Neural progenitor cell (in vitro differentiated cells): ENCODE measurements at regions not wholly inside any gene's neighbourhood (a gene's known extent, or its start where the extent isn't known, plus 50 kb on each side); places are given as distances from the start of the nearest gene placed in this dataset.
"Not testable (repeated sequence)": the region's sequence is repeated elsewhere in the genome, so short reads cannot be mapped to it uniquely, and the experiment has no call there.

Experiments used
- DNase-seq: peaks from one replicate; pipeline ENCODE4 v3.0.0-alpha.2; 2016; ENCODE audit warnings: low spot score
- H2AFZ ChIP-seq: fragments of 200-600 bp; sonication (generic); replicated peaks from 2 replicates; pipeline ENCODE4 v1.6.1; 2016; ENCODE audit warnings: antibody characterized with exemption
- H3F3A ChIP-seq: fragments of 200-600 bp; sonication (generic); 2 replicates; pipeline ENCODE4 v1.6.1; 2016; ENCODE audit warnings: antibody characterized with exemption, low read depth
- H3K27ac ChIP-seq: fragments of 200-600 bp; sonication (generic); 2 replicates; pipeline ENCODE4 v1.5.1; 2016; ENCODE audit warnings: mild to moderate bottlenecking
- H3K27me3 ChIP-seq: fragments of 200-600 bp; sonication (generic); 2 replicates; pipeline ENCODE4 v1.6.1; 2016; ENCODE audit warnings: mild to moderate bottlenecking, moderate library complexity
- H3K36me3 ChIP-seq: fragments of 200-600 bp; sonication (generic); 2 replicates; pipeline ENCODE4 v1.5.1; 2016
- H3K4me1 ChIP-seq: fragments of 200-600 bp; sonication (generic); 2 replicates; pipeline ENCODE4 v1.6.1; 2016; ENCODE audit warnings: mixed run types
- H3K4me2 ChIP-seq: fragments of 200-600 bp; sonication (generic); 2 replicates; pipeline ENCODE4 v1.6.1; 2016
- H3K4me3 ChIP-seq: fragments of 200-600 bp; sonication (generic); 2 replicates; pipeline ENCODE4 v1.5.1; 2016
- H3K79me2 ChIP-seq: fragments of 200-600 bp; sonication (generic); 2 replicates; pipeline ENCODE4 v1.6.1; 2016; ENCODE audit warnings: low read depth
- H3K9ac ChIP-seq: fragments of 200-600 bp; sonication (generic); 2 replicates; pipeline ENCODE4 v1.6.1; 2016
- H3K9me3 ChIP-seq: fragments of 200-600 bp; sonication (generic); 2 replicates; pipeline ENCODE4 v1.5.1; 2016; ENCODE audit warnings: low read depth
- H4K20me1 ChIP-seq: fragments of 200-600 bp; sonication (generic); 2 replicates; pipeline ENCODE4 v1.6.1; 2016; ENCODE audit warnings: low read depth
- H3K27ac Mint-ChIP-seq: 3 replicates; pipeline ENCODE4 v1.8.0; 2021; ENCODE audit warnings: mixed read lengths
- H3K27me3 Mint-ChIP-seq: 2 replicates; pipeline ENCODE4 v1.8.0; 2022; ENCODE audit warnings: low read depth, mild to moderate bottlenecking, inconsistent platforms, moderate library complexity, mixed read lengths; ENCODE audit not compliant: insufficient read depth
- H3K36me3 Mint-ChIP-seq: 3 replicates; pipeline ENCODE4 v1.8.0; 2021; ENCODE audit warnings: mixed read lengths
- H3K4me1 Mint-ChIP-seq: 3 replicates; pipeline ENCODE4 v1.8.0; 2021; ENCODE audit warnings: mixed read lengths
- H3K4me3 Mint-ChIP-seq: 3 replicates; pipeline ENCODE4 v1.8.0; 2021; ENCODE audit warnings: mild to moderate bottlenecking, moderate library complexity, mixed read lengths
- H3K9me3 Mint-ChIP-seq: 3 replicates; pipeline ENCODE4 v1.8.0; 2020; ENCODE audit warnings: mixed read lengths
- EZH2 ChIP-seq: fragments of 200-600 bp; sonication (generic); IDR thresholded peaks from 2 replicates; pipeline ENCODE4 v1.6.1; 2017; ENCODE audit warnings: antibody characterized with exemption, mild to moderate bottlenecking, moderate library complexity
- EZH2phosphoT487 ChIP-seq: fragments of 200-600 bp; sonication (generic); IDR thresholded peaks from 2 replicates; pipeline ENCODE4 v1.6.1; 2017; ENCODE audit warnings: antibody characterized with exemption
- TF ChIP-seq, protein P1 (sequence below): fragments of 200-600 bp; sonication (generic); IDR thresholded peaks from 2 replicates; pipeline ENCODE4 v1.5.1; 2017; ENCODE audit warnings: antibody characterized with exemption, mild to moderate bottlenecking

DNA sequence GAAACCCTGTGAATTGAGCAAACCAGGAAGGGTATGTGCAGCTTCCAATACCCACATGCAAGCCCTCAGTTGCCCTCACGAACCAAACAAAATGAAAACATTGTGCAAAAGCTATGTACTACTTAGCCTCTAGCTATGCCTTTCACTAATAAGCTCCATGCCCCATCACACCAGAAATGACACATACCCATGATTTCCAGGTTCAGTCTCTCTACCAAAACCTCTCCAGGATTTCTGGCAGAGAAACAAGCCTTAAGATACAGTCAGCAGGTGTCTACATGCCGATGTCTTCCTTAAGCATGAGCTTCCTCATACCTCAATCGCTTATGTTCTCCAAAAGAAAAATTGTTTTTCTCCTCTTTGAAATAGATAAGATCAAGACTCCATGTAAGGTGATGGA lies 527.8 kb upstream of the AUTS2 start:
- Histone ChIP-seq H3K27me3 (no peaks in the 10 kb centered on the region), H3K9me3 (no peaks in the 10 kb centered on the region), H3K79me2 (no peaks in the 10 kb centered on the region), H3F3A (no peaks in the 10 kb centered on the region), H3K36me3 (no peaks in the 10 kb centered on the region), H3K4me2 (no peak overlapping the region), H3K4me1 (no peaks in the 10 kb centered on the region), H4K20me1 (no peaks in the 10 kb centered on the region), H3K9ac (no peak overlapping the region), H3K27ac (no peak overlapping the region), H3K4me3 (no peak overlapping the region), H2AFZ (no peak overlapping the region)
- Mint-ChIP-seq H3K36me3 (peaks cover 2% of the 10 kb centered on the region), H3K4me1 (no peaks in the 10 kb centered on the region), H3K27ac (no peak overlapping the region), H3K4me3 (no peak overlapping the region), H3K9me3 (peaks cover 34% of the 10 kb centered on the region), H3K27me3 (peaks cover 3% of the 10 kb centered on the region)
- TF ChIP-seq, protein P1, sequence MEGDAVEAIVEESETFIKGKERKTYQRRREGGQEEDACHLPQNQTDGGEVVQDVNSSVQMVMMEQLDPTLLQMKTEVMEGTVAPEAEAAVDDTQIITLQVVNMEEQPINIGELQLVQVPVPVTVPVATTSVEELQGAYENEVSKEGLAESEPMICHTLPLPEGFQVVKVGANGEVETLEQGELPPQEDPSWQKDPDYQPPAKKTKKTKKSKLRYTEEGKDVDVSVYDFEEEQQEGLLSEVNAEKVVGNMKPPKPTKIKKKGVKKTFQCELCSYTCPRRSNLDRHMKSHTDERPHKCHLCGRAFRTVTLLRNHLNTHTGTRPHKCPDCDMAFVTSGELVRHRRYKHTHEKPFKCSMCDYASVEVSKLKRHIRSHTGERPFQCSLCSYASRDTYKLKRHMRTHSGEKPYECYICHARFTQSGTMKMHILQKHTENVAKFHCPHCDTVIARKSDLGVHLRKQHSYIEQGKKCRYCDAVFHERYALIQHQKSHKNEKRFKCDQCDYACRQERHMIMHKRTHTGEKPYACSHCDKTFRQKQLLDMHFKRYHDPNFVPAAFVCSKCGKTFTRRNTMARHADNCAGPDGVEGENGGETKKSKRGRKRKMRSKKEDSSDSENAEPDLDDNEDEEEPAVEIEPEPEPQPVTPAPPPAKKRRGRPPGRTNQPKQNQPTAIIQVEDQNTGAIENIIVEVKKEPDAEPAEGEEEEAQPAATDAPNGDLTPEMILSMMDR: no peak
- no peak for DNase-seq

DNA sequence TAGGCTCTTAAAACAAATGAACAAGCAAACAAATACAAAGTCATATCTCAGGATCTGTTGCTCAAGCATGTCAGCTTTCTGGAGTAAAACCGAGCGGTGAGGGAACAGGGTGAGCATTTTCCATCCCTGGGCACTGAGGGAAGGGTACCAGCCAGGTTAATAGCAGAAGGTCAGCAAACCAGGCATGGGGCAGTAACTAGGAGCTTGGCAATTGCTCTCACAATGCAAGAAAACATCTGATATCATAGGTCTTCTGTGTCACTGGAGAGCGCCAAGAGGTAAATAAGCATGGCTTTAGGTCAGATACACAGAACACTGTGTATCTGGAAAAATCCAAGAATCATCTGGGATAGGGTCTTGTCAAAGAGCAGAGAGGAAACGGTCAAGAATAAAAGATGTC lies 521.7 kb upstream of the AUTS2 start:
- peaks cover 4% of the 10 kb centered on the region for H3K4me1 Mint-ChIP-seq
- Histone ChIP-seq H3K4me1 (no peaks in the 10 kb centered on the region), H3K9me3 (no peaks in the 10 kb centered on the region), H3K79me2 (no peaks in the 10 kb centered on the region), H4K20me1 (no peaks in the 10 kb centered on the region), H2AFZ (no peak overlapping the region), H3K4me3 (no peak overlapping the region), H3K4me2 (no peak overlapping the region), H3F3A (no peaks in the 10 kb centered on the region), H3K36me3 (no peaks in the 10 kb centered on the region), H3K27me3 (no peaks in the 10 kb centered on the region), H3K27ac (no peak overlapping the region), H3K9ac (no peak overlapping the region)
- DNase-seq: no peak
- peaks cover 3% of the 10 kb centered on the region for H3K27me3 Mint-ChIP-seq
- peaks cover 9% of the 10 kb centered on the region for H3K9me3 Mint-ChIP-seq
- H3K27ac Mint-ChIP-seq: no peak overlapping the region
- peaks cover 2% of the 10 kb centered on the region for H3K36me3 Mint-ChIP-seq
- H3K4me3 Mint-ChIP-seq: no peak overlapping the region
- TF ChIP-seq EZH2 (no peak), EZH2phosphoT487 (no peak)
- TF ChIP-seq, protein P1: no peak

DNA sequence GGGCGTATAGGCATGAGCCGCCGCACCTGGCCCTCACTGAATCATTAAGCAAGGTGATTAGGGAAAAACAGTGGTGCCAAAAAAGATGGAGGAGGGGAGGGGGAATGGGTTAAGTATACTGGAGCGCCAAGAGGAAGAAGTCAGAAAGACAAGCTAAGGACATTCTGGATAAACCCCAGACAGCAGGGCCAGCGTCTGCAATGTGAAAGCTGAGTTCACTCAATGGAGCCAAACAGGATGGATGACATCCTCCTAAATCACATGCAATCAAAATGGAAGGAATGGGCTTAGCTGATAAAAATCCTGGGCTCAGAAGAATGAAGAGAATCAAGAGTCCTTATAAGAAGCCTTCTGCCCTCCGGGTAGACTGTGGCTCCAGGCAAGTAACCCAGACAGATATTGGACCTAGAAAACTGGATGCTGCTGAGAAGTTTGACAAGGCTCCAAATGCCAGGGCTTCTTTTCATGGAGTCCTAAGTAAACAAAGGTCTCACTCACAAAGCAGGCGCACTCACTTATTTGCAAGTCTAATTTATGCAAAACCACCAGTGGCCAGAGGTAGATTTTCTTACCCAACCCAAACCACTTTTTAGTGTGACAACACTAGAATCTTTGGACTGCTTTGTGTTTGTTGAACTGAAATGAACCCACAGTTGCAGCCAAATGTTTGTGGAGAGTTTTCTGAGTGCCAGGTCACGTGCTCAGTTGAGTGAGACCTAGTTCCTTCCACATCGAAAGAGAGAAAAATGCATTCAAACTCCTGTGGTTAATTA lies 519.1 kb upstream of the AUTS2 start:
- H3F3A ChIP-seq: no peaks in the 10 kb centered on the region
- H3K4me3 ChIP-seq: no peak overlapping the region
- no peak overlapping the region for H3K27ac ChIP-seq
- no peaks in the 10 kb centered on the region for H3K36me3 ChIP-seq
- no peak overlapping the region for H3K4me2 ChIP-seq
- Mint-ChIP-seq H3K27me3 (peaks cover 5% of the 10 kb centered on the region), H3K36me3 (no peaks in the 10 kb centered on the region), H3K27ac (no peak overlapping the region), H3K9me3 (peaks cover 2% of the 10 kb centered on the region), H3K4me3 (no peak overlapping the region), H3K4me1 (peaks cover 4% of the 10 kb centered on the region)
- no peaks in the 10 kb centered on the region for H3K79me2 ChIP-seq
- H2AFZ ChIP-seq: no peak overlapping the region
- H4K20me1 ChIP-seq: no peaks in the 10 kb centered on the region
- H3K4me1 ChIP-seq: no peaks in the 10 kb centered on the region
- no peak overlapping the region for H3K9ac ChIP-seq
- peak; percentile 15 for DNase-seq
- no peaks in the 10 kb centered on the region for H3K27me3 ChIP-seq
- H3K9me3 ChIP-seq: no peaks in the 10 kb centered on the region
- TF ChIP-seq EZH2phosphoT487: no peak
- TF ChIP-seq, protein P1: no peak
- no peak for TF ChIP-seq EZH2

DNA sequence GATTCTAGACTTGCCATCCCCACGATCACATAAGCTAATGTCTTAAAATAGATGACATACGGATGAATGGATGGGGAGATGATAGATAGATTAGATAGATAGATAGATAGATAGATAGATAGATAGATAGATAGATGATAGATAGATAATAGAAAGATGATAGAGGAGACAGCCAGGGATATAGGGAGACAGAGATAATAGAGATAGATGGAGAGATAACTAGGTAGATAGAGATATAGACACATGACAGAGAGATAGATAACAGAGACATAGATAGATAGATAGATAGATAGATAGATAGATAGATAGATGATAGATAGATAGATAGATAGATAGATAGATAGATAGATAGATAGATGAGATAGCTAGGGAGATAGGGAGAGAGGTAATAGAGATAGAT lies 511.0 kb upstream of the AUTS2 start:
- not testable (repeated sequence) for DNase-seq, H3K36me3 Mint-ChIP-seq

More for the DNA sequence above, 511.0 kb upstream of the AUTS2 start:
- not testable (repeated sequence) for H3K9me3 ChIP-seq, H3K27ac ChIP-seq, H3F3A ChIP-seq, H3K36me3 ChIP-seq, H4K20me1 ChIP-seq, H3K9ac ChIP-seq, H3K27me3 ChIP-seq, H3K4me1 ChIP-seq, H3K4me1 Mint-ChIP-seq, H3K4me3 ChIP-seq, H3K4me3 Mint-ChIP-seq, H2AFZ ChIP-seq, H3K9me3 Mint-ChIP-seq, H3K27me3 Mint-ChIP-seq, H3K27ac Mint-ChIP-seq, H3K4me2 ChIP-seq, H3K79me2 ChIP-seq
